ENCODE measurements at regions not wholly inside any gene's neighbourhood (a gene's known extent, or its start where the extent isn't known, plus 50 kb on each side); places are given as distances from the start of the nearest gene placed in this dataset.
"Not testable (repeated sequence)": the region's sequence is repeated elsewhere in the genome, so short reads cannot be mapped to it uniquely, and the experiment has no call there.

GRCh38 chr2:76174505-76174904 lies 463.8 kb upstream of the GCFC2 start:
- BruUV-seq (replicated peaks) = no TSS peak
- no peak overlapping the region for H2AFZ ChIP-seq (ENCODE audit: low read length)
- H3K79me2 ChIP-seq (ENCODE audit: insufficient read depth, low read length) = no peaks in the 10 kb centered on the region
- CTCF ChIA-PET (ENCODE audit: low intra/inter-chr PET ratio, low total read pairs) = no interaction called here
- FAIRE-seq = no peak
- H3K36me3 ChIP-seq (replicated peaks in 1 of 2; ENCODE audit: control insufficient read depth in 1 of 2, insufficient read depth in 2 of 2, low read length in 2 of 2) = no peaks in the 10 kb centered on the region
- H3K9ac ChIP-seq (ENCODE audit: insufficient read depth, low read depth, low read length) = no peak overlapping the region
- intact Hi-C loops (cut with micrococcal nuclease; ENCODE audit: unreplicated experiment) (no loop called here), in situ Hi-C loops (cut with HindIII; ENCODE audit: extremely low pct_ligation_motif_present, low pct_unique_long_range_greater_than_20kb) (no loop called here)
- no peak overlapping the region for H3K4me2 ChIP-seq (ENCODE audit: low read depth, low read length)
- peaks cover 35% of the 10 kb centered on the region for H3K9me3 ChIP-seq (ENCODE audit: low read length)
- 43% methylated on average over 2 of the region's 2 CpGs for WGBS (ENCODE audit: low lambda C conversion rate)
- POLR2A ChIA-PET = no interaction called here
- TF ChIP-seq MAF1 (CRISPR knock-in tag; IDR thresholded peaks at IDR 0.05; ENCODE audit: borderline replicate concordance) (no peak), ZFP90 (CRISPR knock-in tag; IDR thresholded peaks at IDR 0.05; ENCODE audit: borderline replicate concordance) (peak; percentile 97; the same call in 1 of the 2 replicates), ZNF263 (CRISPR knock-in tag; IDR thresholded peaks at IDR 0.05) (no peak), SETDB1 (CRISPR knock-in tag; IDR thresholded peaks at IDR 0.05; ENCODE audit: borderline replicate concordance) (no peak), ZNF703 (CRISPR knock-in tag; IDR thresholded peaks at IDR 0.05; ENCODE audit: borderline replicate concordance) (no peak)
- TF ChIP-seq, protein P1, sequence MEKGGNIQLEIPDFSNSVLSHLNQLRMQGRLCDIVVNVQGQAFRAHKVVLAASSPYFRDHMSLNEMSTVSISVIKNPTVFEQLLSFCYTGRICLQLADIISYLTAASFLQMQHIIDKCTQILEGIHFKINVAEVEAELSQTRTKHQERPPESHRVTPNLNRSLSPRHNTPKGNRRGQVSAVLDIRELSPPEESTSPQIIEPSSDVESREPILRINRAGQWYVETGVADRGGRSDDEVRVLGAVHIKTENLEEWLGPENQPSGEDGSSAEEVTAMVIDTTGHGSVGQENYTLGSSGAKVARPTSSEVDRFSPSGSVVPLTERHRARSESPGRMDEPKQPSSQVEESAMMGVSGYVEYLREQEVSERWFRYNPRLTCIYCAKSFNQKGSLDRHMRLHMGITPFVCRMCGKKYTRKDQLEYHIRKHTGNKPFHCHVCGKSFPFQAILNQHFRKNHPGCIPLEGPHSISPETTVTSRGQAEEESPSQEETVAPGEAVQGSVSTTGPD (CRISPR knock-in tag; IDR thresholded peaks at IDR 0.05) = no peak
- DNase-seq (ENCODE audit: low spot score) = no peak
- H3K4me1 ChIP-seq (ENCODE audit: insufficient read depth, low read length) = peaks cover 44% of the 10 kb centered on the region
- no peak overlapping the region for H3K27ac ChIP-seq (ENCODE audit: extremely low read length, insufficient read depth, low read length)
- ATAC-seq = no peak
- no peaks in the 10 kb centered on the region for H4K20me1 ChIP-seq (ENCODE audit: insufficient read depth, low read length)
- no peaks in the 10 kb centered on the region for H3K27me3 ChIP-seq (ENCODE audit: control insufficient read depth in 1 of 2, insufficient read depth in 2 of 2, low read length in 2 of 2)
- H3K4me3 ChIP-seq (replicated peaks in 1 of 3; ENCODE audit: insufficient read depth in 1 of 3, low read depth in 2 of 3, low read length in 3 of 3) = no peak overlapping the region

DNA sequence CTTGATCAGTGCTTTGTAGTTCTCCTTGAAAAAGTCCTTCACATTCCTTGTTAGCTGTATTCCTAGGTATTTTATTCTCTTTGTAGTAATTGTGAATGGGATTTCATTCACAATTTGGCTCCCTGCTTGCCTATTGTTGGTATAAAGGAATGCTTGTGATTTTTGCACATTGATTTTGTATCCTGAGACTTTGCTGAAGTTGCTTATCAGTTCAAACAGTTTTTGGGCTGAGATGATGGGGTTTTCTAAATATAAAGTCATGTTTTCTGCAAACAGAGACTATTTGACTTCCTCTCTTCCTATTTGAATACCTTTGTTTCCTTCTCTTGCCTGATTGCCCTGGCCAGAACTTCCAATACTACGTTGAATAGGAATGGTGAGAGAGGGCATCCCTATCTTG lies 462.5 kb upstream of the GCFC2 start:
- H3K4me2 ChIP-seq (ENCODE audit: low read depth, low read length); CTCF ChIA-PET (ENCODE audit: low intra/inter-chr PET ratio, low total read pairs); H2AFZ ChIP-seq (ENCODE audit: low read length); intact Hi-C loops (cut with micrococcal nuclease; ENCODE audit: unreplicated experiment); H3K4me3 ChIP-seq (replicated peaks in 1 of 3; ENCODE audit: insufficient read depth in 1 of 3, low read depth in 2 of 3, low read length in 3 of 3); H3K9ac ChIP-seq (ENCODE audit: insufficient read depth, low read depth, low read length); H3K36me3 ChIP-seq (replicated peaks in 1 of 2; ENCODE audit: control insufficient read depth in 1 of 2, insufficient read depth in 2 of 2, low read length in 2 of 2); ATAC-seq; H3K27me3 ChIP-seq (ENCODE audit: control insufficient read depth in 1 of 2, insufficient read depth in 2 of 2, low read length in 2 of 2); BruUV-seq (replicated peaks); FAIRE-seq; in situ Hi-C loops (cut with HindIII; ENCODE audit: extremely low pct_ligation_motif_present, low pct_unique_long_range_greater_than_20kb); H3K79me2 ChIP-seq (ENCODE audit: insufficient read depth, low read length); H4K20me1 ChIP-seq (ENCODE audit: insufficient read depth, low read length): not testable (repeated sequence)
- peak; percentile 54 for DNase-seq (ENCODE audit: low spot score)
- Histone ChIP-seq H3K27ac (ENCODE audit: extremely low read length, insufficient read depth, low read length) (peak overlapping the region; percentile 58), H3K9me3 (ENCODE audit: low read length) (peaks cover 26% of the 10 kb centered on the region), H3K4me1 (ENCODE audit: insufficient read depth, low read length) (peaks cover 44% of the 10 kb centered on the region)
- POLR2A ChIA-PET = interaction anchor here (1.5 kb wide), 1 partner anchor 20 kb away, joined by 3 read pairs; no protein-coding TSS in a partner anchor
- 3% methylated on average over 1 of the region's 1 CpG for WGBS (ENCODE audit: low lambda C conversion rate)
- TF ChIP-seq GATAD2A (CRISPR knock-in tag; IDR thresholded peaks at IDR 0.05) = peak; percentile 53
- peak; percentile 18; the same call in 1 of the 2 replicates for TF ChIP-seq ZMYM4 (CRISPR knock-in tag; IDR thresholded peaks at IDR 0.05)
- peak; percentile 51; the same call in 1 of the 2 replicates for TF ChIP-seq FOXA3 (CRISPR knock-in tag; IDR thresholded peaks at IDR 0.05)
- TF ChIP-seq PPARG (CRISPR knock-in tag; conservative IDR thresholded peaks at IDR 0.05) = peak; percentile 44; the same call in 1 of the 2 replicates
- TF ChIP-seq PAXIP1 (CRISPR knock-in tag; conservative IDR thresholded peaks at IDR 0.05) = peak; percentile 70
- peak; percentile 22; the same call in 1 of the 2 replicates for TF ChIP-seq RXRB (CRISPR knock-in tag; IDR thresholded peaks at IDR 0.05; ENCODE audit: borderline replicate concordance)
- TF ChIP-seq NCOA2 (CRISPR knock-in tag; IDR thresholded peaks at IDR 0.05) = peak; percentile 79
- peak in 1 of 2 experiments; percentile 43; a peak in 2 of 4 replicates for TF ChIP-seq EP300 (IDR thresholded peaks at IDR 0.05; ENCODE audit: low read depth in 2 of 2, low read length in 2 of 2)
- TF ChIP-seq EP300 (CRISPR knock-in tag; IDR thresholded peaks at IDR 0.05; ENCODE audit: borderline replicate concordance) = peak; percentile 46; the same call in 1 of the 2 replicates
